ENCODE measurements at regions not wholly inside any gene's neighbourhood (a gene's known extent, or its start where the extent isn't known, plus 50 kb on each side); places are given as distances from the start of the nearest gene placed in this dataset.
A peak's percentile ranks its signal among the peaks of the same experiment; 100 is the strongest.
"Not testable (repeated sequence)": the region's sequence is repeated elsewhere in the genome, so short reads cannot be mapped to it uniquely, and the experiment has no call there.

DNA sequence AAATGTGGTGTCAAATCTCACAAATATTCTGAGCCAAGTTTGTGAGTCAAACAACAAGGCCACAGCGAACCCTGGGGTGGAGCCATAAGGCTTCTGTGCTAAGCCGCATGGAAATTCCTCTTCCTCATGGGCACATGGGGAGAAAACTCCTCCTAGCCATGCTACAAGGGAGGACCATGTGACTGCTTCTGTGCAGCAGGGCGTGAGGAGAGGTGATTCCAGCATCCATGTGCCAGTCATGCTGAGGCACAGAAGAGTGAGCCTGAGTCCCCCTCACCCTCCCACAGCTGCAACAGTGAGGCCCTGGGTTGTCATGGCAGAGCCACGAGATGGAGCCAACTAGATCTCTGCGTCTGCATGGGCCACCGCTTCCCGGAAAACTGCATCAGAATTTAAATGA, 488.8 kb upstream of the RAB6C start:
- DNase-seq (ENCODE audit: low read depth in 2 of 2) = no peak

DNA sequence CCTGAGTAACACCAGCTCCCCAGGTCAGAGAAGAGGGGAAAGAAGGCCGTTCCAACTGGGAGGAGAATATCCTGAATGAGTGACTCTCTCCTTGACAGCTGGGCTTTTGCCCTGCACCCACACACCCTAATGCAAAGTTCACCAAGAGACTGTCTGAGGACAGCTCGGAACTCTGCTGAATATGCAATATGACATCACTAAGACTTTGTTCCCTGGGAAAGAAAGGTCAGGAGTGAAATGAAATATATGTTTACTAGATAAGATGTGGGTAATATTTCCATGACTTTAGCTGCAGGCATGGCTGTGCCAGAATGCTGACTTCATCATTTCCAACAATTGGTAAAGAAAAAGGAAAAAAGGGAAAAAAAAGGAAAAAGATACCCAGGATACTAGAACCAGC, 488.2 kb upstream of the RAB6C start:
- DNase-seq (ENCODE audit: low read depth in 2 of 2) = no peak

DNA sequence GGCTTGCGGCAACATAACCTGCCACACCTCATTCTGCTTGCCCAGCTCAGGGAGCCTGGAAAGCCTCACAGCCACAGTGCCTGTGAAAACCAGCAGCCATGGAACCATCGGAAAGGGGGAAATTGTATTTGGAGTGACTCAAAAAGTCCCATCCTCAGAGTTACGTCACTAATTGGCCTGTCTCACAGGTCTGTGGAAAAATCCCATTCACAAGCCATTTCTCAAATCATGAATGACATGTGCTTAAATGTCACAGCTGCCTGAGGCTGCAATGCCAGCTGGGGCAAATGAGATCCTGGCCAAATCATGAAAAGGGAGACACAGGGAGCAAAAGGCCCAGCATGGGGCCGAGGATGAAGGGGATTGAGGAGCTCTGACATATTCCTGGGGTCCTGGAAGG, 486.9 kb upstream of the RAB6C start:
- no peak for DNase-seq (ENCODE audit: low read depth in 2 of 2)

DNA sequence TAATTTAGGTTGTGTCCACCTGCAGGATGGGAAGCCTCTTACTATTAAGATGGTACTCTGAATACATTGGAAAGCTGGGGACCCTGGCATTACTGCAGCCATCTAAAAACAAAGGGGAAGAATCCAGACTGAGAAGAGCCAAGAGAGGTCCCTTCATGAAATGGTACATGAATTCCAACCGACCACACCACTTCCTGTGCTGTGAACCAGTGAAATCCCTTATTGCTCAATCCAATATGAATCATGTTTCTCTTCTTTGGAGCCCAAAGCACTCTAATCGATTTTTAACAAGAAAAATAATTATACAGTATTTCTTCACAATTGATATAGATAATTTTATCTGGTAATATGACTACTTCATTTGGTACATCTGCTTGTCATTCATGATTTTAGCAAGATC, 479.7 kb upstream of the RAB6C start:
- DNase-seq (ENCODE audit: low read depth in 2 of 2) = peak in 1 of 2 experiments; percentile 12

DNA sequence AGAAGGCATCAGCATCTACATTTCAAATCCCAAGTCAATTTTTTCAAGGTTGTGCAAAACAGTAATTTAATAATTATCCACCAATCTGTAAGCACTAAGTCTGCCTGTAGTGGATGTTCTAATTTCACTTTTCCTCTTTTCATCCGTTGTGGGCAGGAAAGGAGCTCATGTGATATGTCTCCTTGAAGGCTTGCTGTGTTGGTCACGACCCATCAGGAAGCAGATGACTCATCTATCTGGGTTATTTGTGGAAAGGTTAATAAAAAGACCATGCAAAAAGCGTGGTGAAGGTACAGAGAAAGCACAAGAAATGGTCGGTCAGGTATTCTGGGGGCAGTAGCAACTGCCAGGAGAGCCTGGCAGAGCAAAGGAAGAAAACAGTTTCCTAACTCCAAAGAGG, 476.7 kb upstream of the RAB6C start:
- DNase-seq (ENCODE audit: low read depth in 2 of 2) = no peak

DNA sequence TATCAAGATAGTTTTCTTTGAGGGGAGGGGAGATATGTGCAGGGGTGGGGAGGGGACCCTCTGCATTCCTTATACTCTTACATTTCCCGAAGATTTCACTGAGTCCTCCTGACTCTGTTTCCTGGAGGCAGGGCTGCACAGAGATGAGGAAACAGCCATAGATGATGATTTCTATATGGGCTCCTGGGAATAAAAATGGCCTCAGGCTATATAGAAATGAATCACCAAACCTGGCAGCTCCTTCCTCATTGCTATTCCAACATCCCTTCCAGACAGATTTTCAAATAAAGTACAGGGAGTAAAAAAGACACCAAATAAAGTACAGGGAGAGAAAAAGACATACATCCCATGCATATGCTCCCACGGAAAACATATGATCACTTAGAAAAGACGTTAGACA, 474.8 kb upstream of the RAB6C start:
- DNase-seq (ENCODE audit: low read depth in 2 of 2) = no peak

DNA sequence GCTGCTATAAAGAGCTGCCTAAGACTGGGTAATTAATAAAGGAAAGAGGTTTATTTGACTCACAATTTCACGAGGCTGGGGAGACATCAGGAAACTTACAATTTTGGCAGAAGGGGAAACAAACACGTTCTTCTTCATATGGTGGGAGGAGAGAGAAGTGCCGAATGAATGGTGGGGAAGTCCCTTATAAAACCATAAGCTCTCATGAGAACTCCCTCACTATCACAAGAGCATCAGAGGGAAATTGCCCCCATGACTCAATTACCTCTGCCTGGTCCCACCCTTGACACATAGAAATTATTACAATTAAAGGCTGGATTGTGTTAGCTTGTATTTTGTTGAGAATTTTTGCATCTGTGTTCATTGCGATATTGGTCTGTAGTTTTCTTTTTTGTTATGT, 460.5 kb upstream of the RAB6C start:
- DNase-seq (ENCODE audit: low read depth in 2 of 2) = no peak

DNA sequence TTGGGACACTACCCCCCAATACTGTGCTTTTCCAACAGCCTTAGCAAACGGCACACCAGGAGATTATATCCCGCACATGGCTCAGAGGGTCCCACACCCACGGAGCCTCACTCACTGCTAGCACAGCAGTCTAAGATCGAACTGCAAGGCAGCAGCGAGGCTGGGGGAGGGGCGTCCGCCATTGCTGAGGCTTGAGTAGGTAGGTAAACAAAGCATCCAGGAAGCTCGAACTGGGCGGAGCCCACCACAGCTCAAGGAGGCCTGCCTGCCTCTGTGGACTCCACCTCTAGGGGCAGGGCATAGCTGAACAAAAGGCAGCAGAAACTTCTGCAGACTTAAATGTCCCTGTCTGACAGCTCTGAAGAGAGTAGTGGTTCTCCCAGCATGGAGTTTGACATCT, 447.3 kb upstream of the RAB6C start:
- DNase-seq (ENCODE audit: low read depth in 2 of 2) = not testable (repeated sequence)

DNA sequence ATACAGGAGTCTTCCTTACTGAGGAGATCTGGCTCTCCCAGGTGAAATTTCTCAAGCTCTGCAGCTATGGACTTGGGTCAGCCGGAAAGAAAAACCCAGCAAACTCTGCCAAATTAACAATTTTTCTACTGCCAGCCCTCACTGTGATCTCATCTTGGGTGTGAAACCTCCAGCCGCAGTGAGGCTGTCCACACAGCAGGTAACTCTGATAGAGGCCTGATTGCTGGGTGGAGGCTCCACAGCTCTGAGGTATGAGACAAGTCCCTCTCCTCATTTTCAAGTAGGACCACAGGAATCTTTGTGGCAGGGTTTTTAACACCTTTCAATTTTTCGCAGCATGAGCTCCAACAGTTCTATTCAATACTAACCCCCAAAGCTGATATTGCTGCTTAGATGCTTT, 430.6 kb upstream of the RAB6C start:
- DNase-seq (ENCODE audit: low read depth in 2 of 2) = no peak

DNA sequence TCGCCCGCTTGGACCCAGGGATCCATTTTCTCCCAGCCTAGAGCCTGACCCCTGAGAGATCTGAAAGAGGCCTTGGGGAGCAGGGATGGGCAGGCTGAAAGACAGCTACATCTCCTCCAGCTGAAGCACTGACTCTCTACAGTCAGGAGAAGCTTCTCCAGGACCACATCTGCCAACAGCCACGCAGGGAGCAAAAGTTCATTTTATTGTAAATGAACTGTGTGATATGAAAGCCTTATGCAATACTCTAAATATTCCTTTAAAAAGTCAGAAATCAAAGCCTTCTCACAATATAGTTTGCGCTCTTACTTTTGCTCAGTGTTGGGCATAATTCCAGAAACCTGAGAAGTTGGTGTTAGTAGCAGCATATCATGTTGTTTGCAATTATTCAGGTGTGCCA, 428.9 kb upstream of the RAB6C start:
- no peak for DNase-seq (ENCODE audit: low read depth in 2 of 2)

DNA sequence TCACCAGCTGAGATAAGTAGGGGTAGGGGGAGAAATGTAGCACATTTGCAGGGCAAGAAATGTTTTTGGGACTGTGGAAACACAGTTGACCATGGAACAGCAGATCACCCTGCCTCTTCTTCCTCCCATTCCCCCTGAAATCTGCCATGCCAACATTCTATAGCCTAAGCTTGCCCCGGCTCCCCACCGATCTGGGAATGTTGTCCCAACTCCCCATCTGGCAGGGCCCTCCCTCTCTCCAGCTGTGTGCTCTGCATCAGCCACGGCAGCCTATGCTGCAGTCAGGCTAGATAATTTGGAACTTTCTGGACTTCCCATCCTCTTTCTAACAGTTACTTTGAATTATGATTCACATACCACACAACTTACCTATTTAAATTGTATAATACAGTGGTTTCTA, 425.1 kb upstream of the RAB6C start:
- DNase-seq (ENCODE audit: low read depth in 2 of 2) = no peak

DNA sequence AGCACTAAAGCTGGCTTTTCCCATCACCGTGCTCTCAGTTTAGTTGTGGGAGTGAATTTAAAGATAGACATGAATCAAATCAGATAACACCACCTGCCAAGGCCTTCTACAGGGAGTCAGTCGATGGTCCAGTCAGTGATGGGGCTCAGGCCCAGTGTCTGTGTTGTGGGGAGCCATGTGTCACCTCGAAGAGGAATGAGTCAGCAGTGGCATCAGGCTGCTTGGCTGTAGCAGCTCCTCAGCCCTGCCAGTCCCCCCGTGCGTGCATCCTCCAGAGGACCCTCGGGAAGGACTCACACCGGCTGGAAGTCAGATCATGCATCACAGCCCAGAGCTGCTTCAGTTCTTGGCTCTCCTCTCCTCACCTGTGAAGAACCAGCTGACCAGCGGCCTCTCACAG, 420.4 kb upstream of the RAB6C start:
- DNase-seq (ENCODE audit: low read depth in 2 of 2) = no peak

DNA sequence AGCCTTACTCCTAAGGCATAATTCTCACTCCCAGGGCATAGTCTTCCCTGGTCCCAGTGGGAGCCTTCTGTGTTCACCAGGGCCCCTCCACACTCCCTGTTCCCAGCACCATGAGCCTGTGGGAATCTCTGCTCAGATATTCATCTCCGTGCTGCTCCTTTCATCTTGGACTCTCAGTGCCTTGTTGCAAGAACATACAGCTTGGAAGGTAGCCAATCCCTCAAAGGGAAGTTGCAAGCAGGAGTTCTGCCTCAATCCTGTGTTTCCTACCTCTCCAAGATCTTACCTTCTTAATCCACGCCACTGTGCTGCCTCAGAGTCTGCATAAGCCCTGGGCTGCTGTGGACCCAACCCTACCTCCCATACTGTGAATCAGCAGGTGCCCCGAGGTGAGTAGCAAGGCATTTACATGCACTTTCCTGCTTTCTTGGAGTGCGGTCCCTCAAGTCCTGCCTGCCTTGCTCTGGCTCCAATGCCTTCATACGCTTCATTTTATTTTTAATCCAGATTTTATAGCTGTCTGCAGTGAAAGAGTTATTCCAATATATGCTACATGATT, 413.8 kb upstream of the RAB6C start:
- DNase-seq (ENCODE audit: low read depth in 2 of 2) = no peak

DNA sequence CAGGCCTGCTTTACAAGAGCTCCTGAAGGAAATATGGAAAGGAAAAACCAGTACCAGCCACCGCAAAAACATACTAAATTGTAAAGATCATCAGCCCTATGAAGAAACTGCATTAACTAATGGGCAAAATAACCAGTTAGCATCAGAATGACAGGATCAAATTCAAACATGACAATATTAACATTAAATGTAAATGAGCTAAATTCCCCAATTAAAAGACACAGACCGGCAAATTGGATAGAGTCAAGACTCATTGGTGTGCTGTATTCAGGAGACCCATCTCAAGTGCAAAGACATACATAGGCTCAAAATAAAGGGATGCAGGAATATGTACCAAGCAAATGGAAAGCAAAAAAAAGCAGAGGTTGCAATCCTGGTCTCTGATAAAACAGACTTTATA, 408.7 kb upstream of the RAB6C start:
- DNase-seq (ENCODE audit: low read depth in 2 of 2) = not testable (repeated sequence)

DNA sequence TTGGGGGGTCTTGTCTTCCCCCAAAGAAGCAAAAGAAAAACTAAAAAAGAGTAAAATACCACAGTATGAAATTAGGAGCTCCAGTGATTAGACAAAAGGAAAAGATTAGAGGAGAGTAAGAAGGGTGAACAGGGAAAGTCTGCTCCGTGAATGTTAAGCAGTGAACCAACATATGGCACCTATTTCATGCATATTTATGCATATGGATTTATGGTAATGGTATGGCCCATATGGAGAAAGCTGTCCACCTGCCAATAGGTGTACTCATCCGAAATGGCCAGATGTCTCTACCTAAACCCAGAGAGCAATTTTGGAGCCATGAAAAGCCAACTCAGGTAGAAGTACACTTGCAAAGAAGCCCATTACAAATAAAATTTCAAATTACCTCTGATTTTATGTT, 404.0 kb upstream of the RAB6C start:
- DNase-seq (ENCODE audit: low read depth in 2 of 2) = no peak

DNA sequence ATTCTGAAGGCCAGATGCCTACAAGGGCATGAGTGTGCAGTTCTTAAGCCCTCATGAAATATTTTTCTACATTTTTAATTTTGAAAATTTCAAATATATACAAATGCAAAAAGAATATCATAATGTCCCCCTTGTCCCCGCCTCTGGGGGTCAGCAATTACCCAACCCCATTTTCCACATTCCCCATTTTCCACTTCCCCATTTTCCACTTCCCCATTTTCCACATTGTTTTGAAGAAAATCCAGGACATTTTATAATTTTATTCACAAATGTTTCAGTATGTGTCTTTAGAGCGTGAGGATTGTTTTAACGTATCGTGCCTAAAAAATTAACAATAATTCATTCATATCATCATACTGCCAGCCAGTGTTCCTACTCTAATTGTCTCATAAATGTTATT, 403.6 kb upstream of the RAB6C start:
- no peak for DNase-seq (ENCODE audit: low read depth in 2 of 2)

DNA sequence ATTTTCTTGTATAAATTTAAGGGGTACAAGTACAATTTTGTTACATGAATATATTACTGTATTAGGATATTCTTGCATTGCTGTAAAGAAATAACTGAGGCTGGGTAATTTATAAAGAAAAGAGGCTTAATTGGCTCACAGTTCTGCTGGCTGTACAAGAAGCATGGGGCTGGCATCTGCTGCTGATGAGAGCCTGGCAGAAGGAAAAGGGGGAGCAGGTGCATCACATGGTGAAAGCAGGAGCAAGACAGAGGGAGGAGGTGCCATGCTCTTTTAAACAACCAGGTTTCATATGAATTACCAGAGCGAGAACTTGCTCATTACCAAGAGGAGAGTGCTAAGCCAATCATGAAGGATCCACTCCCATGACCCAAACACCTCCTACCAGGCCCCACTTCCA, 399.5 kb upstream of the RAB6C start:
- DNase-seq (ENCODE audit: low read depth in 2 of 2) = no peak

DNA sequence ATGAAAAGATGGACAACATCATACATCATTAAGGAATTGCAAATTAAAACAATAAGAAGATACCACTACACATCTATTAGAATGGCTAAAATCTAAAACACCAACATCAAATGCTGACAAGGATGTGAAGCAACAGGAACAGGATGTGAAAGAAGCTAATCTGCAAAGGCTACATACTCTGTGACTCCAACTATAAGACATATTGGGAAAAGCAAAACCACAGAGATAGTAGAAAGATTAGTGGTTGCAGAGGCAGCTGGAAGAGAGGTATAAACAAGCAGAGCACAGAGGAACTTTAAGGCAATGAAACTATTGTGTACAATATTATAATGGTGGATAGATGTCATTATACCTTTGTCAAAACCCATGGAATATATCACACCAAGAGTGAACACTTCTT, 393.7 kb upstream of the RAB6C start:
- no peak for DNase-seq (ENCODE audit: low read depth in 2 of 2)

DNA sequence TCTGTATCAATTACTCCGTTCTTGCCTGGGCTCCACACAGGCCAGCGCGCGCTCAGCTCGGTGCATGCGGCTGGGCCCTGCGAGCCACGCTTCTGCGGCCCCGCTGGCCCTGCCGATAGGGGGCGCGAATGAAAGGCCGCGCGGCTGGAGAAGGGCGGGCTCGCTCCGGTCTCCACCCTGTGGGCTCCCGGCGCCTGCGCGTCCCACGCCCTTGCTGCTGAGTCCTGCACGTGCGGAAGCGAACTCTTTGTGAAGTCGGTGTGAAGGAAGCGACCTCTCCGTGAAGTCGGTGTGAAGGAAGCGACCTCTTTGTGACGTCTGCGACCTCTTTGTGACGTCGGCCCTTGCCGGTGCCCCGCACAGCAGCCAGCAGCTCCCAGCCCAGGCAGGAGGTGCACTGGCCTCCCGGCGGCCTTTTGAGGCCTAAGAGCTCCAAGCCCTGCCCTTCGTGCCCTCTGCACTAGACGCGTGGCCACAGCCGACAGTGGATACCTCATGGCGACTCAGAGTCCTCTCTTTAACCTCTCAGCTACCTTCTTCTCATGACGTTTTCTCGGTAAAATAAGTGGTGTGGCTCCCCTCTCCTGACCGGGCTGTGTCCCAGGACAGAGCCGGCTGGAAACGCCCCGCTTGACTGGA, 391.9 kb upstream of the RAB6C start:
- DNase-seq (ENCODE audit: low read depth in 2 of 2) = no peak

DNA sequence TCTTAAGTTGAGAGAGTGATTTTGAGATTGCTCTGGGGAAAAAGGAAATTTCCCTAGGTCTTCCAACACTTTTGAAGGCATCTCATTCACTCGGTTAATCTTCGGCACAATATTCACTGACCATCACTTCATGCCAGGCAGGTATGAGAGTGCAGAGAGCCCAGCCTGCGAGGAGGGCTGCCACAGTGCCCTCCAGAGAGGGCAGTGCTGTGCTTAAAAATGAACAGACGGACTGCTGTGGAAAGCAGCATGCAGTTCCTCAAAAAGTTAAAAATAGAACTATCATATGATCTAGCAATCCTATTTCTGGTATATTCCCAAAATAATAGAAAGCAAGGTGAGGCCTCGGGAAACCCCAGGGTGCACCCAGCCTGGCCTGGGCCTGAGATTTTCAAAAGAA, 374.9 kb upstream of the RAB6C start:
- no peak for DNase-seq (ENCODE audit: low read depth in 2 of 2)

DNA sequence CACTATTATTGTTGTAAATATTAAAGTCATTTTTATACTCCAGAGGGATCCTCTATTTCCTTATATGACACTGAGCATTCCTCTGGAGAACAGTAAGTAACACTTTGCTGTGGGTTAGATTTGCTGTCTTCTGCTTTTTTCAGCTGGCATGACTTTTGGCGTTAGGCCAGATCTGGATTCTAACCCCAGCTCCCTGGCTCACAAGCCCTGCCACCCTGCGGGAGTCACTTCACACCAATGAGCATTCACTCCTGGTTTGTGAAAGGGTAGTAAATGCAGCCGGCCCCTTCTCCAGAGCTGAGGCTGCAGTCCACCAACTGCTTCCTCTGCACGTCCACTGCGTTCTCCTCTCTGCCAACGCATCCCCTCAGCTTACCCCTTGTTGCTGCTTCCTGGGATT, 373.8 kb upstream of the RAB6C start:
- no peak for DNase-seq (ENCODE audit: low read depth in 2 of 2)

DNA sequence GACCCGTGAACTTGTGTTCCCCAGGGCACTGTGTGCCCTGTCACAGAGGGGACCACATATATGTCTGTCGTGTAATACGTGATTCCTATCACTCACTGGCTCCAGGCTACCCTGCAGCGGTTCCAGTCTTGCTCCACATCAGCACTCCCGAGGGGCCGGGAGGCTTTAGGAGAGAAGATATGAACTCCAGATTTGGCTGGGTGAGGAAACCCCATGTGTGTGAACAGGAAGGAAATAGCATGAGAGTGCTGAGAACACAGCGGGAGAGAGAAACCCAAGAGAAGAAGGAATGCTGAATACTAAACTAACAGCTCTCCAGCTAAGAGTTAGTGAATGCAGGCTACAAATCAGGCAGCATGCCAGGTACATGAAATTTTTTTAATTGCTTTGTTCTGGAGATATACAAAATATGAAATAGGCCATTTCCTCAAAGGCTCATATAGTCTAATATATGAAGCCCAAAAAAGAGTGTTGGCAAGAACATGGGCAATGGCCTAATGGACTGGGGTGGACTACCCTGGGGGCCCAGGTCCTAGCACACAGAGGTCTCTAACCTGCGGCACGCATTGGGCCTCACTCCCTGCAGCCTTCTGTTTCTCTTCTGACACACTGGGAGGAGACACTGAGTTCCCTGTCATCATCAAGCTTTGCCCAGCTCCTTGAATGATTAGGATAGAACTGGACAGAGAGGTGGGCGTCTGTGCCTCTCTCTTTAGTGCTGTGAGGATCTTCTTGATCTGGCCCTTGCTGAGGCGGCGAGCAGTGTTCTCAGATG, 372.8 kb upstream of the RAB6C start:
- DNase-seq (ENCODE audit: low read depth in 2 of 2) = peak; percentile 13

DNA sequence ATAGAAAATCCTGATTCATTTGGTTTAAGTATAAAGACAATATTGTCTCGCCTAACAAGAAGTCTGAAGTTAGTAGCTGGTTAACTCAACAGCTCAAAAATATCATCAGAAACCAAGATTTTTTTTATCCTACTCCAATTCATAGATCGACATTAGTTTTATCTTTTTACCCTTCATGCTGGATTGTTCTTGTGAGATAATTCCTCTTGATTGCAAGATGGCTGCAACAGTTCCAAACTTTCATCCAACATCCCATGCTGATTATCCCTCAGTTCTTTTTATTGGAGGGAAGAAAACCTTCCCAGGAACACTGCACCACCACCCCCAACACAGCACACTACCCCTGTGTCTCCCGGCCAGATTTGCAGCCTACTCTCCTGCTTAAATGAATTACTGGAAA, 370.2 kb upstream of the RAB6C start:
- no peak for DNase-seq (ENCODE audit: low read depth in 2 of 2)

DNA sequence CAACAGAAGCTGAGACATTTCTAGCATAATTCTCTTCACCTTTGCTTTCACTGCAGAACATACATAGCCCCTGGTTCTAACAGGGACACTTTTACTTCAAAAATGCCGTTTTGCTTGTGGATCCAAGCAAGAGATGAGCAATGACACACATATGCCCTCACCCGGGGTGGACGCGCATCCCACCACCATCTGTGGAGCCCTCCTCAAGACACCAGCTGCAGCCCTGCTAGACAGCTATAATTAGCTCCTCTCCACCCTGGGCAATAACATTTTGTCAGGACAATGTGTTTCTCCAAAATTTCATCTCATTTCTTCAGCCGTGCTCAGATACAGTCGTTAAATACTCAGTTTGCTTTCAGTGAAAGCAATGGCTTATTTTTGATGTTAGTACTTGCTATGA, 368.7 kb upstream of the RAB6C start:
- DNase-seq (ENCODE audit: low read depth in 2 of 2) = no peak

Measured in fibroblast of skin of left biceps (primary cell).